Left lung (tissue), 4 donors: ENCODE measurements at regions not wholly inside any gene's neighbourhood (a gene's known extent, or its start where the extent isn't known, plus 50 kb on each side); places are given as distances from the start of the nearest gene placed in this dataset.

ENCODE experiments used
- ATAC-seq: fragments of 200-7000 bp; cut with Tn5 transposase; one replicate; pipeline ENCODE4 v1.9.1; 2020; ENCODE audit warnings: moderate library complexity
- DNase-seq, 4 donors: peaks; one replicate each; pipeline ENCODE4 v3.0.0-alpha.2; 2013 to 2020
- H3K27ac ChIP-seq, 2 donors: fragments of 200-600 bp; sonication (generic) in 1 of 2; one replicate each; pipeline versions ENCODE4 v1.5.0 to v1.8.0; 2020 to 2021
- H3K27me3 ChIP-seq, 2 donors: fragments of 200-600 bp; sonication (generic) in 1 of 2; one replicate each; pipeline versions ENCODE4 v1.5.0 to v1.8.0; 2020 to 2021
- H3K36me3 ChIP-seq, 2 donors: fragments of 200-600 bp; sonication (generic) in 1 of 2; one replicate each; pipeline versions ENCODE4 v1.5.0 to v1.8.0; 2020 to 2021
- H3K4me1 ChIP-seq, 2 donors: fragments of 200-600 bp; one replicate each; pipeline ENCODE4 v1.8.0; 2021
- H3K4me3 ChIP-seq, 2 donors: fragments of 200-600 bp; sonication (generic) in 1 of 2; one replicate each; pipeline versions ENCODE4 v1.5.0 to v1.8.0; 2020 to 2021; ENCODE audit warnings: mild to moderate bottlenecking in 1 of 2
- H3K9me3 ChIP-seq, 2 donors: fragments of 200-600 bp; sonication (generic) in 1 of 2; one replicate each; pipeline versions ENCODE4 v1.5.0 to v1.8.0; 2020 to 2021
- intact Hi-C, 2 donors: fragments of 100-400 bp; cut with DNase I; formaldehyde crosslinking; loops; one replicate each; pipeline versions ENCODE4 v1.11.2 to v1.14.2; 2022
- TF ChIP-seq, protein P1 (sequence below), 2 donors: fragments of 200-600 bp; sonication (generic) in 1 of 2; IDR thresholded peaks; one replicate each; pipeline versions ENCODE4 v1.5.0 to v1.8.0; 2021; ENCODE audit warnings: antibody characterized with exemption in 2 of 2
- donor health status: DM: no; HTN: yes; CAD: no.
- donor health status: DM: no; HTN: no; CAD: no.

DNA sequence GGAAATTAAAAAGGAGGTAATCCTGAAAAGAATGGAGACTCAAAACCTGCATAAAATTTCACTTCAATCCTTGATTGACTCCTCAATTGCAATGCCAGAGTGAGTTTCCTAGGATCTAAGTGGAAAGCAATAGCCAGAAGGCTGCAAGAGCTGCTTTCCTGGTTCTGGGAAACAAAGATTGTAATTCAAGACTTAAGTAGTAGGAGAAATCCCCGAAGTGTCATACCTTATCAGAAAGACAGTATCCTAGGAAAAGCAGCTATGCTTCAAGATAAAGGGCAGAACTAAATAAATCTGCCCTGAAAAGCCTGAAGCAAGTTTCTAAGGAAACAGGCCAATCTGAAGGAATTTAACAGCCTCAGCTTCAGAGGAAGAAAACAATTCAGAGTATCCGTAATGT, 390.2 kb downstream of the DSC3 start:
- no peaks in the 10 kb centered on the region for H3K27me3 ChIP-seq
- H3K27ac ChIP-seq, result no peak overlapping the region
- no peaks in the 10 kb centered on the region for H3K9me3 ChIP-seq
- no peaks in the 10 kb centered on the region for H3K4me1 ChIP-seq
- H3K36me3 ChIP-seq, result no peaks in the 10 kb centered on the region
- ATAC-seq (no peak), DNase-seq (no peak)
- TF ChIP-seq, protein P1, sequence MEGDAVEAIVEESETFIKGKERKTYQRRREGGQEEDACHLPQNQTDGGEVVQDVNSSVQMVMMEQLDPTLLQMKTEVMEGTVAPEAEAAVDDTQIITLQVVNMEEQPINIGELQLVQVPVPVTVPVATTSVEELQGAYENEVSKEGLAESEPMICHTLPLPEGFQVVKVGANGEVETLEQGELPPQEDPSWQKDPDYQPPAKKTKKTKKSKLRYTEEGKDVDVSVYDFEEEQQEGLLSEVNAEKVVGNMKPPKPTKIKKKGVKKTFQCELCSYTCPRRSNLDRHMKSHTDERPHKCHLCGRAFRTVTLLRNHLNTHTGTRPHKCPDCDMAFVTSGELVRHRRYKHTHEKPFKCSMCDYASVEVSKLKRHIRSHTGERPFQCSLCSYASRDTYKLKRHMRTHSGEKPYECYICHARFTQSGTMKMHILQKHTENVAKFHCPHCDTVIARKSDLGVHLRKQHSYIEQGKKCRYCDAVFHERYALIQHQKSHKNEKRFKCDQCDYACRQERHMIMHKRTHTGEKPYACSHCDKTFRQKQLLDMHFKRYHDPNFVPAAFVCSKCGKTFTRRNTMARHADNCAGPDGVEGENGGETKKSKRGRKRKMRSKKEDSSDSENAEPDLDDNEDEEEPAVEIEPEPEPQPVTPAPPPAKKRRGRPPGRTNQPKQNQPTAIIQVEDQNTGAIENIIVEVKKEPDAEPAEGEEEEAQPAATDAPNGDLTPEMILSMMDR (IDR thresholded peaks at IDR 0.05), result no peak
- intact Hi-C loops, result no loop called here
- H3K4me3 ChIP-seq, result no peak overlapping the region

DNA sequence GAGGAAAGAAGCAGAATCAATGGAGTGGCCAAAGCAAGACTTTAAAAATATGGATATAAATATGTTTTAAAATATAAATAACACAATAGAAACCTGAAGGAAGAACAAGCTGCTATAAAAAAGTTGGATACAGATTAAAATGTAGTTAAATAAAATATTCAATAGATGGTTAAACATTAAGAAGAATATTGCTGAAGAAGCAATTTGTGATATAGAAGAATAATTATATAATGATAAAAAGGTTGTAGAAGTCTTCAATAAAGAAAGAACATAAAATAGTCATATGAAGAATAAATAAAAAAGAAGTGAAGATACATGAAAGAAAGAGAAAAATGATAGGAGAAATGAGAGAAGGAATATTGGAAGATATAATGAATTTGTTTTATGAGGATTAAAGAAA, 392.0 kb downstream of the DSC3 start:
- TF ChIP-seq, protein P1 (IDR thresholded peaks at IDR 0.05), result no peak
- H3K36me3 ChIP-seq, result no peaks in the 10 kb centered on the region
- no peak overlapping the region for H3K4me3 ChIP-seq
- H3K27me3 ChIP-seq, result no peaks in the 10 kb centered on the region
- H3K9me3 ChIP-seq, result no peaks in the 10 kb centered on the region
- H3K27ac ChIP-seq, result no peak overlapping the region
- H3K4me1 ChIP-seq, result no peaks in the 10 kb centered on the region
- intact Hi-C loops, result no loop called here
- ATAC-seq (no peak), DNase-seq (no peak)

DNA sequence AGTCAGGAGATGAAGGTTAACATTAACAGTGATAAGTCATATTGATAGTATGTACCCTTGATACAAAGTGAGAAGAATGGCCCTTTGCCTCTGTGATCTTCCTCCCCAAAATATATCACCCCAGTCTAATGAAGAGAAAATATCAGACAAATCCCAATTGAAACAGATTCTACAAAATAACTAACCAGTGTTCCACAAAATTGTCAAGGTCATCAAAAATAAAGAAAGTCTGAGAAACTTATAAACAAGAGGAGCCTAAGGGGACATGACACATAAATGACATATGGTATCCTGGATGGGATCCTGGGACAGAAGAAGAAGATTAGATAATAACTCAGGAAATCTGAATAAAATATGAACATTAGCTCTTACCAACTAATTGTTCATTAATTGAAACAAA, 398.4 kb downstream of the DSC3 start:
- no peak overlapping the region for H3K27ac ChIP-seq
- intact Hi-C loops, result no loop called here
- no peaks in the 10 kb centered on the region for H3K27me3 ChIP-seq
- no peak overlapping the region for H3K4me3 ChIP-seq
- H3K9me3 ChIP-seq, result no peaks in the 10 kb centered on the region
- TF ChIP-seq, protein P1 (IDR thresholded peaks at IDR 0.05), result no peak
- ATAC-seq (no peak), DNase-seq (no peak)
- no peaks in the 10 kb centered on the region for H3K36me3 ChIP-seq
- no peaks in the 10 kb centered on the region for H3K4me1 ChIP-seq

DNA sequence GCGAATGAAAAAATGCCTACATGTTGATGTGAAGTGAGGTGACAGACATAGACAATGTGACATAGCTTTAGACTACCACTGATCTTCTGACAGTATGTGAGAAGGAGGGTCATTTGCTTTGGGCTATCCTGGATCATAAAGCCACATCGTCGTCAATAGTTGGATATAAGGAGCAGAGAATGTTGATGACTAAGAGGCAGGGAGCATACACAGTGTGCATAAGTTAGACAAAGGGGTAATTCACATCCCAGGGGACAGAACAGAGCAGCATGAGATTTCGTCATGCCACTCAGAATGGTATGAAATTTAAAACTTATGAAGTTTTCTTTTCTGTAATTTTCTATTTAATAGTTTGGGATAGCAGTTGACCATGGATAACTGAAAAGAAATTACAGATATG, 403.2 kb downstream of the DSC3 start:
- no peak overlapping the region for H3K4me3 ChIP-seq
- TF ChIP-seq, protein P1 (IDR thresholded peaks at IDR 0.05), result no peak
- no peaks in the 10 kb centered on the region for H3K36me3 ChIP-seq
- no peaks in the 10 kb centered on the region for H3K4me1 ChIP-seq
- no peaks in the 10 kb centered on the region for H3K9me3 ChIP-seq
- no peak for ATAC-seq
- H3K27ac ChIP-seq, result no peak overlapping the region
- intact Hi-C loops, result no loop called here
- no peak for DNase-seq
- H3K27me3 ChIP-seq, result no peaks in the 10 kb centered on the region

GRCh38 chr18:30634249-30634648, 408.3 kb downstream of the DSC3 start:
- H3K9me3 ChIP-seq, result peaks cover 0 to 16% of the 10 kb centered on the region in 2 donors
- no peaks in the 10 kb centered on the region for H3K36me3 ChIP-seq
- H3K4me1 ChIP-seq, result no peaks in the 10 kb centered on the region
- no peak overlapping the region for H3K27ac ChIP-seq
- no peak overlapping the region for H3K4me3 ChIP-seq
- TF ChIP-seq, protein P1 (IDR thresholded peaks at IDR 0.05), result no peak
- no peak for DNase-seq
- H3K27me3 ChIP-seq, result no peaks in the 10 kb centered on the region
- intact Hi-C loops, result no loop called here
- ATAC-seq, result no peak
